COLO668 (cell line): ENCODE measurements at regions not wholly inside any gene's neighbourhood (a gene's known extent, or its start where the extent isn't known, plus 50 kb on each side); places are given as distances from the start of the nearest gene placed in this dataset.

Source experiments
- DNase-seq: peaks from one replicate; lab custom pipeline; 2025; ENCODE audit not compliant: unreplicated experiment; lab: John Stamatoyannopoulos, UW

GRCh38 chrX:43005561-43005960 is 227.6 kb upstream of the PPP1R2C start:
- DNase-seq, result no peak

GRCh38 chrX:43008356-43008755 is 230.4 kb upstream of the PPP1R2C start:
- no peak for DNase-seq

GRCh38 chrX:43016021-43016420 is 238.1 kb upstream of the PPP1R2C start:
- no peak for DNase-seq

- DNase-seq, result no peak
These were observed 240.1 kb upstream of the PPP1R2C start for GRCh38 chrX:43018031-43018430.

- no peak for DNase-seq
These were observed 241.1 kb upstream of the PPP1R2C start for GRCh38 chrX:43019021-43019420.

- DNase-seq, result no peak
These were observed 247.9 kb upstream of the PPP1R2C start for GRCh38 chrX:43025806-43026315.

- no peak for DNase-seq
These were observed 286.1 kb upstream of the PPP1R2C start for GRCh38 chrX:43064096-43064495.

GRCh38 chrX:43065978-43066377 is 288.0 kb upstream of the PPP1R2C start:
- DNase-seq, result no peak

- DNase-seq, result no peak
These were observed 290.7 kb upstream of the PPP1R2C start for GRCh38 chrX:43068639-43069038.

- DNase-seq, result no peak
These were observed 305.1 kb upstream of the PPP1R2C start for GRCh38 chrX:43083016-43083415.

GRCh38 chrX:43087830-43088229 is 309.9 kb upstream of the PPP1R2C start:
- no peak for DNase-seq

GRCh38 chrX:43096830-43097229 is 318.9 kb upstream of the PPP1R2C start:
- DNase-seq, result no peak

GRCh38 chrX:43106009-43106408 is 328.0 kb upstream of the PPP1R2C start:
- no peak for DNase-seq

GRCh38 chrX:43108828-43109227 is 330.9 kb upstream of the PPP1R2C start:
- DNase-seq, result no peak

- no peak for DNase-seq
These were observed 343.7 kb upstream of the PPP1R2C start for GRCh38 chrX:43121637-43122036.

GRCh38 chrX:43139645-43140044 is 361.7 kb upstream of the PPP1R2C start:
- DNase-seq, result no peak

GRCh38 chrX:43140582-43140981 is 362.6 kb upstream of the PPP1R2C start:
- DNase-seq, result no peak

GRCh38 chrX:43141885-43142284 is 363.9 kb upstream of the PPP1R2C start:
- DNase-seq, result no peak

GRCh38 chrX:43148305-43148704 is 370.3 kb upstream of the PPP1R2C start:
- no peak for DNase-seq

GRCh38 chrX:43165343-43165920 is 387.5 kb upstream of the PPP1R2C start:
- DNase-seq, result no peak

- DNase-seq, result no peak
These were observed 388.9 kb upstream of the PPP1R2C start for GRCh38 chrX:43166874-43167273.

- DNase-seq, result no peak
These were observed 397.5 kb upstream of the PPP1R2C start for GRCh38 chrX:43175434-43175833.

- DNase-seq, result peak; percentile 0
These were observed 398.7 kb upstream of the PPP1R2C start for GRCh38 chrX:43176686-43177085.
